GM23338 (cell line): ENCODE measurements at regions not wholly inside any gene's neighbourhood (a gene's known extent, or its start where the extent isn't known, plus 50 kb on each side); places are given as distances from the start of the nearest gene placed in this dataset.

Experiments used
- ATAC-seq: fragments of 200-7000 bp; cut with Tn5 transposase; 3 replicates; pipeline ENCODE4 v1.9.1; 2020
- DNase-seq: peaks from one replicate; pipeline ENCODE4 v3.0.0-alpha.2; 2015; ENCODE audit warnings: low spot score
- H2AFZ ChIP-seq: fragments of 200-600 bp; sonication (generic); 2 replicates; pipeline ENCODE4 v1.8.0; 2016; ENCODE audit warnings: antibody characterized with exemption, mild to moderate bottlenecking, moderate library complexity
- H3F3A ChIP-seq: fragments of 200-600 bp; sonication (generic); replicated peaks from 2 replicates; pipeline ENCODE4 v1.8.0; 2017; ENCODE audit warnings: antibody characterized with exemption, mixed run types, low read depth
- H3K27ac ChIP-seq: fragments of 200-600 bp; sonication (generic); 2 replicates; pipeline ENCODE4 v1.6.1; 2016; ENCODE audit warnings: low read depth
- H3K27me3 ChIP-seq: fragments of 200-600 bp; sonication (generic); 2 replicates; pipeline ENCODE4 v1.8.0; 2016; ENCODE audit warnings: mild to moderate bottlenecking, mixed run types, moderate library complexity; ENCODE audit not compliant: insufficient read depth
- H3K36me3 ChIP-seq: fragments of 200-600 bp; sonication (generic); 2 replicates; pipeline ENCODE4 v1.8.0; 2016; ENCODE audit warnings: mild to moderate bottlenecking; ENCODE audit not compliant: insufficient read depth
- H3K4me1 ChIP-seq: fragments of 200-600 bp; sonication (generic); 2 replicates; pipeline ENCODE4 v1.8.0; 2016; ENCODE audit warnings: mild to moderate bottlenecking, moderate library complexity; ENCODE audit not compliant: insufficient read depth
- H3K4me2 ChIP-seq: fragments of 200-600 bp; sonication (generic); 2 replicates; pipeline ENCODE4 v1.7.1; 2017; ENCODE audit warnings: mixed run types
- H3K4me3 ChIP-seq: fragments of 200-600 bp; sonication (generic); 2 replicates; pipeline ENCODE4 v1.6.1; 2016; ENCODE audit warnings: mixed run types
- H3K79me2 ChIP-seq: fragments of 200-600 bp; sonication (generic); replicated peaks from 2 replicates; pipeline ENCODE4 v1.8.0; 2017; ENCODE audit warnings: mild to moderate bottlenecking; ENCODE audit not compliant: insufficient read depth
- H3K9me2 ChIP-seq: fragments of 200-600 bp; sonication (generic); 2 replicates; pipeline ENCODE4 v1.8.0; 2017; ENCODE audit not compliant: insufficient read depth
- H4K20me1 ChIP-seq: fragments of 200-600 bp; sonication (generic); replicated peaks from 2 replicates; pipeline ENCODE4 v1.8.0; 2017; ENCODE audit warnings: mild to moderate bottlenecking; ENCODE audit not compliant: insufficient read depth
- H3K27ac Mint-ChIP-seq: 2 replicates; pipeline ENCODE4 v1.8.0; 2020; ENCODE audit warnings: inconsistent platforms, mild to moderate bottlenecking, moderate library complexity, mixed read lengths
- H3K27me3 Mint-ChIP-seq: 3 replicates; pipeline ENCODE4 v1.8.0; 2022; ENCODE audit warnings: low read depth, mild to moderate bottlenecking, moderate library complexity, mixed read lengths, inconsistent platforms; ENCODE audit not compliant: insufficient read depth, poor library complexity
- H3K36me3 Mint-ChIP-seq: 3 replicates; pipeline ENCODE4 v1.8.0; 2021; ENCODE audit warnings: low read depth, mild to moderate bottlenecking, inconsistent platforms, moderate library complexity, mixed read lengths
- H3K4me1 Mint-ChIP-seq: 3 replicates; pipeline ENCODE4 v1.8.0; 2020; ENCODE audit warnings: mild to moderate bottlenecking, inconsistent platforms, mixed read lengths
- H3K4me3 Mint-ChIP-seq: 3 replicates; pipeline ENCODE4 v1.8.0; 2021; ENCODE audit warnings: moderate library complexity, mild to moderate bottlenecking, inconsistent platforms, mixed read lengths
- H3K9me3 Mint-ChIP-seq: 3 replicates; pipeline ENCODE4 v1.8.0; 2020; ENCODE audit warnings: moderate library complexity, mild to moderate bottlenecking, inconsistent platforms, mixed read lengths
- CREB1 ChIP-seq: fragments of 250-450 bp; sonication (Bioruptor Pico); IDR thresholded peaks from 2 replicates; pipeline ENCODE4 v1.5.0; 2020; ENCODE audit warnings: low read depth, mild to moderate bottlenecking, moderate library complexity
- EZH2 ChIP-seq: fragments of 200-600 bp; sonication (generic); IDR thresholded peaks from one replicate; pipeline ENCODE4 v1.8.0; 2017; ENCODE audit warnings: antibody characterized with exemption, mild to moderate bottlenecking, low read depth; ENCODE audit not compliant: unreplicated experiment
- EZH2phosphoT487 ChIP-seq: fragments of 200-600 bp; sonication (generic); IDR thresholded peaks from one replicate; pipeline ENCODE4 v1.8.1; 2018; ENCODE audit warnings: antibody characterized with exemption; ENCODE audit not compliant: unreplicated experiment
- JUNB ChIP-seq: IDR thresholded peaks from one replicate; pipeline ENCODE4 v1.6.1; 2016; ENCODE audit warnings: antibody characterized with exemption; ENCODE audit not compliant: unreplicated experiment
- NANOG ChIP-seq: IDR thresholded peaks from 2 replicates; pipeline ENCODE4 v1.6.1; 2016; ENCODE audit warnings: antibody characterized with exemption, borderline replicate concordance
- POLR2AphosphoS5 ChIP-seq: IDR thresholded peaks from 2 replicates; pipeline ENCODE4 v1.6.1; 2016; ENCODE audit warnings: antibody characterized with exemption, low read depth
- STAT1 ChIP-seq: IDR thresholded peaks from one replicate; pipeline ENCODE4 v1.6.1; 2016; ENCODE audit warnings: antibody characterized with exemption; ENCODE audit not compliant: unreplicated experiment
- ZNF114 ChIP-seq: fragments of 250-450 bp; sonication (Bioruptor Pico); IDR thresholded peaks from 2 replicates; pipeline ENCODE4 v1.5.0; 2020; ENCODE audit warnings: mild to moderate bottlenecking, moderate library complexity
- ZNF331 ChIP-seq: fragments of 250-450 bp; sonication (Bioruptor Pico); IDR thresholded peaks from 2 replicates; pipeline ENCODE4 v1.5.0; 2020; ENCODE audit warnings: low read depth, mild to moderate bottlenecking, moderate library complexity
- TF ChIP-seq, protein P1 (sequence below): IDR thresholded peaks from one replicate; pipeline ENCODE4 v1.6.1; 2018; ENCODE audit warnings: antibody characterized with exemption; ENCODE audit not compliant: unreplicated experiment
- TF ChIP-seq, protein P2 (sequence below): fragments of 250-450 bp; sonication (Bioruptor Pico); IDR thresholded peaks from 2 replicates; pipeline ENCODE4 v1.5.0; 2020; ENCODE audit warnings: mild to moderate bottlenecking, moderate library complexity
- TF ChIP-seq, protein P3 (sequence below): IDR thresholded peaks from 2 replicates; pipeline ENCODE4 v1.6.1; 2016; ENCODE audit warnings: antibody characterized with exemption
- TF ChIP-seq, protein P4 (sequence below), 2 experiments: fragments of 200-600 bp in 1 of 2; sonication (generic) in 1 of 2; conservative IDR thresholded peaks; 2 replicates each; pipeline versions ENCODE4 v1.5.1 to v1.6.1; 2016 to 2017; ENCODE audit warnings: antibody characterized with exemption in 2 of 2, low read depth in 2 of 2, mild to moderate bottlenecking in 2 of 2, moderate library complexity in 1 of 2

DNA sequence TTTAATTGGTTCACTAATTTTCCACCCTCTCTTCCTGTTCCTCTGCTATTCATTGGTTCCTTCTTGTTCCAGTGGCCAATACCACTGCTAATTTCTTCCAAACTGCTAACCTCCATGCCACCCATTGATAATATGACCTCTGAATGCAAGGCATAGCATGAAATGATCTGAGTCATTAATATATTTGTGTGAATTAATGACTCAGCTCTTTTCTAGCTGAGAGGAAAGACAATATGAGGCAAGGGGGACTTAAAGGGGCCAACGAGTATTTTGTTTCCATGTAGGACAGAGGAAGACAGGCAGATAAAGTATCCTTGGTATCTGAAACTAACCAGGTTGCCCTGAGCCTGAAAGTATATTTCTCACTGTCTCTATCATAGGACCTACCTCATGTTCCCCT, 154.3 kb upstream of the BRINP1 start:
- no peaks in the 10 kb centered on the region for H3K36me3 ChIP-seq
- H3K27me3 ChIP-seq: no peaks in the 10 kb centered on the region
- TF ChIP-seq, protein P1, sequence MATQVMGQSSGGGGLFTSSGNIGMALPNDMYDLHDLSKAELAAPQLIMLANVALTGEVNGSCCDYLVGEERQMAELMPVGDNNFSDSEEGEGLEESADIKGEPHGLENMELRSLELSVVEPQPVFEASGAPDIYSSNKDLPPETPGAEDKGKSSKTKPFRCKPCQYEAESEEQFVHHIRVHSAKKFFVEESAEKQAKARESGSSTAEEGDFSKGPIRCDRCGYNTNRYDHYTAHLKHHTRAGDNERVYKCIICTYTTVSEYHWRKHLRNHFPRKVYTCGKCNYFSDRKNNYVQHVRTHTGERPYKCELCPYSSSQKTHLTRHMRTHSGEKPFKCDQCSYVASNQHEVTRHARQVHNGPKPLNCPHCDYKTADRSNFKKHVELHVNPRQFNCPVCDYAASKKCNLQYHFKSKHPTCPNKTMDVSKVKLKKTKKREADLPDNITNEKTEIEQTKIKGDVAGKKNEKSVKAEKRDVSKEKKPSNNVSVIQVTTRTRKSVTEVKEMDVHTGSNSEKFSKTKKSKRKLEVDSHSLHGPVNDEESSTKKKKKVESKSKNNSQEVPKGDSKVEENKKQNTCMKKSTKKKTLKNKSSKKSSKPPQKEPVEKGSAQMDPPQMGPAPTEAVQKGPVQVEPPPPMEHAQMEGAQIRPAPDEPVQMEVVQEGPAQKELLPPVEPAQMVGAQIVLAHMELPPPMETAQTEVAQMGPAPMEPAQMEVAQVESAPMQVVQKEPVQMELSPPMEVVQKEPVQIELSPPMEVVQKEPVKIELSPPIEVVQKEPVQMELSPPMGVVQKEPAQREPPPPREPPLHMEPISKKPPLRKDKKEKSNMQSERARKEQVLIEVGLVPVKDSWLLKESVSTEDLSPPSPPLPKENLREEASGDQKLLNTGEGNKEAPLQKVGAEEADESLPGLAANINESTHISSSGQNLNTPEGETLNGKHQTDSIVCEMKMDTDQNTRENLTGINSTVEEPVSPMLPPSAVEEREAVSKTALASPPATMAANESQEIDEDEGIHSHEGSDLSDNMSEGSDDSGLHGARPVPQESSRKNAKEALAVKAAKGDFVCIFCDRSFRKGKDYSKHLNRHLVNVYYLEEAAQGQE: no peak
- TF ChIP-seq CREB1 (CRISPR knock-in tag) (no peak), JUNB (no peak), NANOG (no peak), POLR2AphosphoS5 (no peak), ZNF331 (CRISPR knock-in tag) (no peak), ZNF114 (CRISPR knock-in tag) (no peak), EZH2phosphoT487 (no peak), EZH2 (no peak), STAT1 (no peak)
- TF ChIP-seq, protein P2, sequence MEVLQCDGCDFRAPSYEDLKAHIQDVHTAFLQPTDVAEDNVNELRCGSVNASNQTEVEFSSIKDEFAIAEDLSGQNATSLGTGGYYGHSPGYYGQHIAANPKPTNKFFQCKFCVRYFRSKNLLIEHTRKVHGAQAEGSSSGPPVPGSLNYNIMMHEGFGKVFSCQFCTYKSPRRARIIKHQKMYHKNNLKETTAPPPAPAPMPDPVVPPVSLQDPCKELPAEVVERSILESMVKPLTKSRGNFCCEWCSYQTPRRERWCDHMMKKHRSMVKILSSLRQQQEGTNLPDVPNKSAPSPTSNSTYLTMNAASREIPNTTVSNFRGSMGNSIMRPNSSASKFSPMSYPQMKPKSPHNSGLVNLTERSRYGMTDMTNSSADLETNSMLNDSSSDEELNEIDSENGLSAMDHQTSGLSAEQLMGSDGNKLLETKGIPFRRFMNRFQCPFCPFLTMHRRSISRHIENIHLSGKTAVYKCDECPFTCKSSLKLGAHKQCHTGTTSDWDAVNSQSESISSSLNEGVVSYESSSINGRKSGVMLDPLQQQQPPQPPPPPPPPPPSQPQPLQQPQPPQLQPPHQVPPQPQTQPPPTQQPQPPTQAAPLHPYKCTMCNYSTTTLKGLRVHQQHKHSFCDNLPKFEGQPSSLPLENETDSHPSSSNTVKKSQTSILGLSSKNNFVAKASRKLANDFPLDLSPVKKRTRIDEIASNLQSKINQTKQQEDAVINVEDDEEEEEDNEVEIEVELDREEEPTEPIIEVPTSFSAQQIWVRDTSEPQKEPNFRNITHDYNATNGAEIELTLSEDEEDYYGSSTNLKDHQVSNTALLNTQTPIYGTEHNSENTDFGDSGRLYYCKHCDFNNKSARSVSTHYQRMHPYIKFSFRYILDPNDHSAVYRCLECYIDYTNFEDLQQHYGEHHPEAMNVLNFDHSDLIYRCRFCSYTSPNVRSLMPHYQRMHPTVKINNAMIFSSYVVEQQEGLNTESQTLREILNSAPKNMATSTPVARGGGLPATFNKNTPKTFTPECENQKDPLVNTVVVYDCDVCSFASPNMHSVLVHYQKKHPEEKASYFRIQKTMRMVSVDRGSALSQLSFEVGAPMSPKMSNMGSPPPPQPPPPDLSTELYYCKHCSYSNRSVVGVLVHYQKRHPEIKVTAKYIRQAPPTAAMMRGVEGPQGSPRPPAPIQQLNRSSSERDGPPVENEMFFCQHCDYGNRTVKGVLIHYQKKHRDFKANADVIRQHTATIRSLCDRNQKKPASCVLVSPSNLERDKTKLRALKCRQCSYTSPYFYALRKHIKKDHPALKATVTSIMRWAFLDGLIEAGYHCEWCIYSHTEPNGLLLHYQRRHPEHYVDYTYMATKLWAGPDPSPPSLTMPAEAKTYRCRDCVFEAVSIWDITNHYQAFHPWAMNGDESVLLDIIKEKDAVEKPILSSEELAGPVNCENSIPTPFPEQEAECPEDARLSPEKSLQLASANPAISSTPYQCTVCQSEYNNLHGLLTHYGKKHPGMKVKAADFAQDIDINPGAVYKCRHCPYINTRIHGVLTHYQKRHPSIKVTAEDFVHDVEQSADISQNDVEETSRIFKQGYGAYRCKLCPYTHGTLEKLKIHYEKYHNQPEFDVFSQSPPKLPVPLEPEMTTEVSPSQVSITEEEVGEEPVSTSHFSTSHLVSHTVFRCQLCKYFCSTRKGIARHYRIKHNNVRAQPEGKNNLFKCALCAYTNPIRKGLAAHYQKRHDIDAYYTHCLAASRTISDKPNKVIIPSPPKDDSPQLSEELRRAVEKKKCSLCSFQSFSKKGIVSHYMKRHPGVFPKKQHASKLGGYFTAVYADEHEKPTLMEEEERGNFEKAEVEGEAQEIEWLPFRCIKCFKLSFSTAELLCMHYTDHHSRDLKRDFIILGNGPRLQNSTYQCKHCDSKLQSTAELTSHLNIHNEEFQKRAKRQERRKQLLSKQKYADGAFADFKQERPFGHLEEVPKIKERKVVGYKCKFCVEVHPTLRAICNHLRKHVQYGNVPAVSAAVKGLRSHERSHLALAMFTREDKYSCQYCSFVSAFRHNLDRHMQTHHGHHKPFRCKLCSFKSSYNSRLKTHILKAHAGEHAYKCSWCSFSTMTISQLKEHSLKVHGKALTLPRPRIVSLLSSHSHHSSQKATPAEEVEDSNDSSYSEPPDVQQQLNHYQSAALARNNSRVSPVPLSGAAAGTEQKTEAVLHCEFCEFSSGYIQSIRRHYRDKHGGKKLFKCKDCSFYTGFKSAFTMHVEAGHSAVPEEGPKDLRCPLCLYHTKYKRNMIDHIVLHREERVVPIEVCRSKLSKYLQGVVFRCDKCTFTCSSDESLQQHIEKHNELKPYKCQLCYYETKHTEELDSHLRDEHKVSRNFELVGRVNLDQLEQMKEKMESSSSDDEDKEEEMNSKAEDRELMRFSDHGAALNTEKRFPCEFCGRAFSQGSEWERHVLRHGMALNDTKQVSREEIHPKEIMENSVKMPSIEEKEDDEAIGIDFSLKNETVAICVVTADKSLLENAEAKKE (CRISPR knock-in tag): no peak
- TF ChIP-seq, protein P3, sequence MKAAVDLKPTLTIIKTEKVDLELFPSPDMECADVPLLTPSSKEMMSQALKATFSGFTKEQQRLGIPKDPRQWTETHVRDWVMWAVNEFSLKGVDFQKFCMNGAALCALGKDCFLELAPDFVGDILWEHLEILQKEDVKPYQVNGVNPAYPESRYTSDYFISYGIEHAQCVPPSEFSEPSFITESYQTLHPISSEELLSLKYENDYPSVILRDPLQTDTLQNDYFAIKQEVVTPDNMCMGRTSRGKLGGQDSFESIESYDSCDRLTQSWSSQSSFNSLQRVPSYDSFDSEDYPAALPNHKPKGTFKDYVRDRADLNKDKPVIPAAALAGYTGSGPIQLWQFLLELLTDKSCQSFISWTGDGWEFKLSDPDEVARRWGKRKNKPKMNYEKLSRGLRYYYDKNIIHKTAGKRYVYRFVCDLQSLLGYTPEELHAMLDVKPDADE: no peak
- TF ChIP-seq, protein P4, sequence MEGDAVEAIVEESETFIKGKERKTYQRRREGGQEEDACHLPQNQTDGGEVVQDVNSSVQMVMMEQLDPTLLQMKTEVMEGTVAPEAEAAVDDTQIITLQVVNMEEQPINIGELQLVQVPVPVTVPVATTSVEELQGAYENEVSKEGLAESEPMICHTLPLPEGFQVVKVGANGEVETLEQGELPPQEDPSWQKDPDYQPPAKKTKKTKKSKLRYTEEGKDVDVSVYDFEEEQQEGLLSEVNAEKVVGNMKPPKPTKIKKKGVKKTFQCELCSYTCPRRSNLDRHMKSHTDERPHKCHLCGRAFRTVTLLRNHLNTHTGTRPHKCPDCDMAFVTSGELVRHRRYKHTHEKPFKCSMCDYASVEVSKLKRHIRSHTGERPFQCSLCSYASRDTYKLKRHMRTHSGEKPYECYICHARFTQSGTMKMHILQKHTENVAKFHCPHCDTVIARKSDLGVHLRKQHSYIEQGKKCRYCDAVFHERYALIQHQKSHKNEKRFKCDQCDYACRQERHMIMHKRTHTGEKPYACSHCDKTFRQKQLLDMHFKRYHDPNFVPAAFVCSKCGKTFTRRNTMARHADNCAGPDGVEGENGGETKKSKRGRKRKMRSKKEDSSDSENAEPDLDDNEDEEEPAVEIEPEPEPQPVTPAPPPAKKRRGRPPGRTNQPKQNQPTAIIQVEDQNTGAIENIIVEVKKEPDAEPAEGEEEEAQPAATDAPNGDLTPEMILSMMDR (conservative IDR thresholded peaks at IDR 0.05; ENCODE audit: low read depth in 2 of 2): no peak
- no peak overlapping the region for H3K4me2 ChIP-seq
- ATAC-seq (no peak), DNase-seq (no peak)
- H2AFZ ChIP-seq: no peak overlapping the region
- Mint-ChIP-seq H3K36me3 (no peaks in the 10 kb centered on the region), H3K27me3 (no peaks in the 10 kb centered on the region), H3K4me3 (no peak overlapping the region), H3K4me1 (no peaks in the 10 kb centered on the region), H3K9me3 (no peaks in the 10 kb centered on the region; the same call in 2 of the 3 replicates), H3K27ac (no peak overlapping the region)
- no peaks in the 10 kb centered on the region for H3K4me1 ChIP-seq
- H3K27ac ChIP-seq: no peak overlapping the region
- no peak overlapping the region for H3K4me3 ChIP-seq
- H3K79me2 ChIP-seq: no peaks in the 10 kb centered on the region
- H4K20me1 ChIP-seq: no peaks in the 10 kb centered on the region
- no peaks in the 10 kb centered on the region for H3F3A ChIP-seq
- H3K9me2 ChIP-seq: no peaks in the 10 kb centered on the region
